ENCODE measurements at regions not wholly inside any gene's neighbourhood (a gene's known extent, or its start where the extent isn't known, plus 50 kb on each side); places are given as distances from the start of the nearest gene placed in this dataset.

DNA sequence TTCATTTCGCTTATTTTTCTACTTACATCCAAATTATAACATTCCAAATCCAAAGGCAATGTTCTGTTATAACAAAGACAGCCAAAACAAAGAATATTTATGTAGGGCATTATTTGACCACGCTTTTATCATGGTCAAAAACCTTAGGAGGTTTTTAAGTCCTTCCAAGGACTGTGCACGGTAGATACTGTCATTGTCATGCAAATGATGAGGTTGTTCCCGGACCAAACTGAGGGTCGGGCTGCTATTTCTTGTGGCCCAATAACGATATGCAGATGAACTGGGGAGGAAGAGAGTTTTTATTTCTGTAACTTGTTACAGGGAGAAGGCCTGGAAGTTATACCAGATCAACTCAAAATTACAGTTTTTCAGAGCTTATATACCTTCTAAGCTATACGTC lies 56.6 kb upstream of the STEAP4 start:
- peaks cover 9% of the 10 kb centered on the region for H3K27me3 Mint-ChIP-seq
- no peak overlapping the region for H3K27ac Mint-ChIP-seq
- Histone ChIP-seq H3K36me3 (ENCODE audit: control insufficient read depth, insufficient read depth, low read length) (no peaks in the 10 kb centered on the region), H3K4me1 (ENCODE audit: control insufficient read depth, insufficient read depth, low read length, poor library complexity, severe bottlenecking) (no peaks in the 10 kb centered on the region), H3K9me3 (ENCODE audit: control insufficient read depth in 2 of 2, low read length in 2 of 2) (no peaks in the 10 kb centered on the region), H3K4me3 (ENCODE audit: low read depth, low read length) (no peak overlapping the region), H3K27ac (ENCODE audit: insufficient read depth, low read length, poor library complexity, severe bottlenecking) (no peak overlapping the region), H3K27me3 (ENCODE audit: control insufficient read depth, insufficient read depth, low read length) (no peaks in the 10 kb centered on the region)
- ATAC-seq (ENCODE audit: low read depth in 2 of 2) (no peak), DNase-seq (no peak)
- peaks cover 0 to under 1% (median 0%) of the 10 kb centered on the region in 4 donors for H3K4me1 Mint-ChIP-seq
- H3K36me3 Mint-ChIP-seq, result no peaks in the 10 kb centered on the region
- peaks cover 0 to 2% (median 0%) of the 10 kb centered on the region in 7 donors for H3K9me3 Mint-ChIP-seq
- H3K4me3 Mint-ChIP-seq, result no peak overlapping the region

DNA sequence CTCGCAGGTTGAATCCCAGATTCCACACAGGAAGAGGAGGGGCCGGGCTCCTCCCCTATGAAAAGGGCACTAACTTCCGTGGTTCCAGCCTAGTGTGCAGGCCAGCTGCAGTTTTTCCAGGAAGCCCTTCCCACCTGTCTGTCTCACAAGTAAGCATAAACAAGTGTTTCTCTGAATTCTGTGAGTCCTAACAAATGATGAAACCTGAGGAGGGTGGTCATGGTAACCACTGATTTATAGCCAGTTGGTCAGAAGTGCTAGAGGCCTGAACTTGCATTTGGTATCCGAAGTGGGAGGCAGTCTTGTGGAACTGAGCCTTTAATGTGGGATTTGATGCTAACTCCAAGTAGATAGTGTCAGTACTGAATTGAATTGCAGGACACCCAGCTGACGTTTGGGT lies 54.7 kb upstream of the STEAP4 start:
- H3K27me3 ChIP-seq (ENCODE audit: control insufficient read depth, insufficient read depth, low read length), result no peaks in the 10 kb centered on the region
- Mint-ChIP-seq H3K27me3 (peaks cover 9% of the 10 kb centered on the region), H3K4me1 (peaks cover 0 to 2% (median 0%) of the 10 kb centered on the region in 4 donors), H3K9me3 (peaks cover 0 to 2% (median 0%) of the 10 kb centered on the region in 7 donors), H3K4me3 (no peak overlapping the region), H3K27ac (no peak overlapping the region), H3K36me3 (no peaks in the 10 kb centered on the region)
- H3K4me1 ChIP-seq (ENCODE audit: control insufficient read depth, insufficient read depth, low read length, poor library complexity, severe bottlenecking), result no peaks in the 10 kb centered on the region
- no peak overlapping the region for H3K27ac ChIP-seq (ENCODE audit: insufficient read depth, low read length, poor library complexity, severe bottlenecking)
- H3K9me3 ChIP-seq (ENCODE audit: control insufficient read depth in 2 of 2, low read length in 2 of 2), result no peaks in the 10 kb centered on the region
- no peak overlapping the region for H3K4me3 ChIP-seq (ENCODE audit: low read depth, low read length)
- no peak for DNase-seq
- H3K36me3 ChIP-seq (ENCODE audit: control insufficient read depth, insufficient read depth, low read length), result no peaks in the 10 kb centered on the region
- ATAC-seq (ENCODE audit: low read depth in 2 of 2), result no peak

DNA sequence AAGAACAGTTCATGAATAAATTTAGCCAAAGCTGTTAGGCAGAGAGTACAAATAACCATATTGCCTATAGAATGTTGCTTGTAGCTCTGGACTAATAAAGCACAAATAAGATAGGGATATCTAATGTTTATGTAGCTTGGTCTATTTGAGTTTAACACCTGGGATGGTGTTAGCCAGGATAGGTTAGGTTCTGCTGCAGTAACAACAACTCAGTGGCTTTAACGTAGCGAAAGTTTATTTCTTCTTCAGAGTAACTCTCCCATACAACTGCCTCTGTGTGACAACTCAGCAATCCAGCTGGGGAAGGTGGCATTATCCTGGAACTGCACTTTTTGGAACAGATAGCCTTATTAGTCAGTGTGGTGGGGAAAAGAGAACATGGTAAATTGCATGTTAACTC lies 52.2 kb upstream of the STEAP4 start:
- Mint-ChIP-seq H3K4me1 (peaks cover 0 to 2% (median 0%) of the 10 kb centered on the region in 4 donors), H3K9me3 (peaks cover 0 to 2% (median 0%) of the 10 kb centered on the region in 7 donors), H3K36me3 (no peaks in the 10 kb centered on the region), H3K27ac (no peak overlapping the region), H3K27me3 (peaks cover 4% of the 10 kb centered on the region), H3K4me3 (no peak overlapping the region)
- no peaks in the 10 kb centered on the region for H3K36me3 ChIP-seq (ENCODE audit: control insufficient read depth, insufficient read depth, low read length)
- H3K9me3 ChIP-seq (ENCODE audit: control insufficient read depth in 2 of 2, low read length in 2 of 2), result no peaks in the 10 kb centered on the region
- no peak overlapping the region for H3K27ac ChIP-seq (ENCODE audit: insufficient read depth, low read length, poor library complexity, severe bottlenecking)
- peaks cover 2% of the 10 kb centered on the region for H3K27me3 ChIP-seq (ENCODE audit: control insufficient read depth, insufficient read depth, low read length)
- DNase-seq, result no peak
- ATAC-seq (ENCODE audit: low read depth in 2 of 2), result no peak
- no peaks in the 10 kb centered on the region for H3K4me1 ChIP-seq (ENCODE audit: control insufficient read depth, insufficient read depth, low read length, poor library complexity, severe bottlenecking)
- no peak overlapping the region for H3K4me3 ChIP-seq (ENCODE audit: low read depth, low read length)

DNA sequence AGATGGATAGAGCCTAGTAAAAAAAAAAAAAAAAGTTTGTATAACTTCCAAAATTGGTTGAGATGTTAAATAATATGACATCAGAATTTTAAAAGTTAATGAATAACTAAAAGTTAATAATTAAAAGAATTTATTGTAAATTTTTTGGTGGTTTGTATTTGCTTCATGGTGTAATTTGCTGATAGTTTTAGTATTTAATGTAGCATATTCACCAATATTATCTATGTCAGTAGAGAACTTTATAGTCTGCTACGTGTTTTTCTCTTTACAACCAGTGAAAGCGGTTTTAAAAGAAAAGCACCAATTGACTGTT lies 51.8 kb upstream of the STEAP4 start:
- ATAC-seq (ENCODE audit: low read depth in 2 of 2) (no peak), DNase-seq (no peak)
- Mint-ChIP-seq H3K36me3 (no peaks in the 10 kb centered on the region), H3K4me3 (no peak overlapping the region), H3K9me3 (peaks cover 0 to 2% (median 0%) of the 10 kb centered on the region in 7 donors), H3K27ac (no peak overlapping the region), H3K4me1 (peaks cover 0 to 2% (median 0%) of the 10 kb centered on the region in 4 donors), H3K27me3 (peaks cover 4% of the 10 kb centered on the region)
- H3K36me3 ChIP-seq (ENCODE audit: control insufficient read depth, insufficient read depth, low read length), result no peaks in the 10 kb centered on the region
- H3K4me1 ChIP-seq (ENCODE audit: control insufficient read depth, insufficient read depth, low read length, poor library complexity, severe bottlenecking), result no peaks in the 10 kb centered on the region
- H3K4me3 ChIP-seq (ENCODE audit: low read depth, low read length), result no peak overlapping the region
- H3K9me3 ChIP-seq (ENCODE audit: control insufficient read depth in 2 of 2, low read length in 2 of 2), result no peaks in the 10 kb centered on the region
- no peak overlapping the region for H3K27ac ChIP-seq (ENCODE audit: insufficient read depth, low read length, poor library complexity, severe bottlenecking)
- H3K27me3 ChIP-seq (ENCODE audit: control insufficient read depth, insufficient read depth, low read length), result peaks cover 2% of the 10 kb centered on the region

DNA sequence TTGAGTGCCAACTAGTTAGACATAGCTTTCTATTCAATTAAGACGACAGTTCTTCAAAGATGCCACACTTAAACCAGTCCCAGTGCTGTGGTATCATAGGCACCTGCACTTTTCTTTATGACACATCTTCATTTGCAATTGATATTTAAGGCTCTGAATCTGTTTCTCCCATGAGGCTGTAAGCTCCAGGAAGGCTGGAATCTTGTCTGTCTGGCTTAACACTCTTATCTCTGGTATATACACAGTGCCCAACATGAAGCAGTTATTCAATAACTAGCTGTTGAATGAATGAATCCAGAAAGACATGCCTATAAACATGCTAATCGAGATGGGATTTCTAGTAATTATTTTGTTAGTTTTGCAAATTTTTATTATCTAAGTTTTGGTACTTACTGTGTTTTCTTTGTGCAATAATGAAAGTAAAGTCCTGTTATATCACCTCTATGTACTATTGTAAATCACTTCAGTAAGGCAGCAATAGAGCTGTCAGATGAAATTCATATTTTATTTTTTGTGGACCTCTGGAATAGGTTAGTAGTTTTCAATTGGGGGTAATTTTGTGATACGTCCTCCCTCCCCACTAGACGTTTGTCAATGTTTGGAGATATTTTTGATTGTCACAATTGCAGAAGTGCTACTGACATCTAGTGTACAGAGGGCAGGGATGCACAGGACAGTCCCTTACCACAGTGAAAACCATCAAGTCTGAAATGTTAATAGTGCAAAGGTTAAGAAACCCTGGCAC lies 51.3 kb upstream of the STEAP4 start:
- Mint-ChIP-seq H3K27me3 (peaks cover 4% of the 10 kb centered on the region), H3K36me3 (no peaks in the 10 kb centered on the region), H3K4me1 (peaks cover 0 to 2% (median 0%) of the 10 kb centered on the region in 4 donors), H3K27ac (no peak overlapping the region), H3K9me3 (peaks cover 0 to 2% (median 0%) of the 10 kb centered on the region in 7 donors), H3K4me3 (no peak overlapping the region)
- Histone ChIP-seq H3K27ac (ENCODE audit: insufficient read depth, low read length, poor library complexity, severe bottlenecking) (no peak overlapping the region), H3K4me1 (ENCODE audit: control insufficient read depth, insufficient read depth, low read length, poor library complexity, severe bottlenecking) (no peaks in the 10 kb centered on the region), H3K27me3 (ENCODE audit: control insufficient read depth, insufficient read depth, low read length) (peaks cover 2% of the 10 kb centered on the region), H3K36me3 (ENCODE audit: control insufficient read depth, insufficient read depth, low read length) (no peaks in the 10 kb centered on the region), H3K9me3 (ENCODE audit: control insufficient read depth in 2 of 2, low read length in 2 of 2) (no peaks in the 10 kb centered on the region), H3K4me3 (ENCODE audit: low read depth, low read length) (no peak overlapping the region)
- ATAC-seq (ENCODE audit: low read depth in 2 of 2) (no peak), DNase-seq (no peak)

DNA sequence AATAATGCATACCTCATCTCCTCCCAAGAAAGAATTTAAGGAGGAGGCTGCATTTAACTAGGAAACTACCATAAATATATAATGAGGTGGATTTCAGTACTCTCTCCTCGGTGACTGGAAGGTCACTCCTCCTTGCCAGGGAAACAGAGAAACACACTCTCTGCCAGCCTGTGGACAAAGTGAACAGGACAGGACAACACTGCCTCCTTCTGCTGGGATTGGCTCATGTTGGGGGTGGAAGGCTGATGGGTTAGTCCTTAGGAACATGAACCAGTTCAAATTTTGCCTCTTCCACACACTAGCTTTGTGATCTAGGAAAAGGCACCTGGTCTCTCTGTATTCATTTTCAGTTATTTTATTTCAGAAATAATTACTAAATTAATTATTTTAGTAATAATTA lies 50.6 kb upstream of the STEAP4 start:
- Histone ChIP-seq H3K4me1 (ENCODE audit: control insufficient read depth, insufficient read depth, low read length, poor library complexity, severe bottlenecking) (no peaks in the 10 kb centered on the region), H3K9me3 (ENCODE audit: control insufficient read depth in 2 of 2, low read length in 2 of 2) (no peaks in the 10 kb centered on the region), H3K4me3 (ENCODE audit: low read depth, low read length) (no peak overlapping the region), H3K27ac (ENCODE audit: insufficient read depth, low read length, poor library complexity, severe bottlenecking) (no peak overlapping the region), H3K27me3 (ENCODE audit: control insufficient read depth, insufficient read depth, low read length) (peaks cover 2% of the 10 kb centered on the region), H3K36me3 (ENCODE audit: control insufficient read depth, insufficient read depth, low read length) (no peaks in the 10 kb centered on the region)
- no peak overlapping the region for H3K27ac Mint-ChIP-seq
- DNase-seq (no peak), ATAC-seq (ENCODE audit: low read depth in 2 of 2) (no peak)
- H3K4me1 Mint-ChIP-seq, result peaks cover 0 to 2% (median 0%) of the 10 kb centered on the region in 4 donors
- H3K36me3 Mint-ChIP-seq, result no peaks in the 10 kb centered on the region
- no peak overlapping the region for H3K4me3 Mint-ChIP-seq
- H3K9me3 Mint-ChIP-seq, result peaks cover 0 to 2% (median 0%) of the 10 kb centered on the region in 7 donors
- H3K27me3 Mint-ChIP-seq, result peaks cover 4% of the 10 kb centered on the region
